Left ventricle myocardium inferior (tissue), 1 donor: ENCODE measurements at regions not wholly inside any gene's neighbourhood (a gene's known extent, or its start where the extent isn't known, plus 50 kb on each side); places are given as distances from the start of the nearest gene placed in this dataset.

Experiments
- DNase-seq: peaks from one replicate; pipeline ENCODE4 v3.0.0-alpha.2; 2020
- H3K27ac ChIP-seq: fragments of 200-600 bp; replicated peaks from 2 replicates; pipeline ENCODE4 v1.8.0; 2021
- H3K27me3 ChIP-seq: fragments of 200-600 bp; 2 replicates; pipeline ENCODE4 v1.8.0; 2021; ENCODE audit warnings: low read depth
- H3K36me3 ChIP-seq: fragments of 200-600 bp; 2 replicates; pipeline ENCODE4 v1.8.0; 2021
- H3K4me1 ChIP-seq: fragments of 200-600 bp; 2 replicates; pipeline ENCODE4 v1.8.0; 2021
- H3K4me3 ChIP-seq: fragments of 200-600 bp; 2 replicates; pipeline ENCODE4 v1.8.0; 2021; ENCODE audit warnings: mild to moderate bottlenecking, moderate library complexity
- H3K9me3 ChIP-seq: fragments of 200-600 bp; replicated peaks from 2 replicates; pipeline ENCODE4 v1.8.0; 2021
- intact Hi-C: fragments of 100-400 bp; cut with micrococcal nuclease; formaldehyde crosslinking; loops from one replicate; pipeline ENCODE4 v1.11.0; 2022
- TF ChIP-seq, protein P1 (sequence below): fragments of 200-600 bp; IDR thresholded peaks from 2 replicates; pipeline ENCODE4 v1.8.0; 2021; ENCODE audit warnings: antibody characterized with exemption, mild to moderate bottlenecking, borderline replicate concordance
- donor health status: DM: no; HTN: yes; CAD: no; lungs with severe emphysema.

DNA sequence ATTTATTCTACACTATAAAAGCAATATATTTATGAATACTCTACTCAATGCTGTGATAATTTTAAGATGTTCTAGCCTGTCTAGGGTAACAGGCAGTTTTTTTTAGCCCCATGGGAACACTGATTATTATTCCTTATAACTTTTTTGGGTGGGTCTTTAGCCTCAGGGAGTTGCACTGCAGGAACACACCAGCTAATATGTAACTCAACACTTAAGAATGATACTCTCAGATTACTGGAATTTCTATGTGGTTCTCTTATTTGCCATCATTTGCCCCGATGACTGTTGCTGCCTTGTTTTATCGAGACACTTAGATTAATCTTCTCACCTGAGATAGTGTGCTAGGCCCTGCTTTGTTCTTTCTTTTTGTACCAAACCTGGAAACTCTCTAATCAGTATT lies 396.9 kb upstream of the SLITRK1 start:
- H3K4me1 ChIP-seq, result no peaks in the 10 kb centered on the region
- no peak overlapping the region for H3K27ac ChIP-seq
- intact Hi-C loops, result no loop called here
- no peak overlapping the region for H3K4me3 ChIP-seq
- no peaks in the 10 kb centered on the region for H3K36me3 ChIP-seq
- DNase-seq, result no peak
- TF ChIP-seq, protein P1, sequence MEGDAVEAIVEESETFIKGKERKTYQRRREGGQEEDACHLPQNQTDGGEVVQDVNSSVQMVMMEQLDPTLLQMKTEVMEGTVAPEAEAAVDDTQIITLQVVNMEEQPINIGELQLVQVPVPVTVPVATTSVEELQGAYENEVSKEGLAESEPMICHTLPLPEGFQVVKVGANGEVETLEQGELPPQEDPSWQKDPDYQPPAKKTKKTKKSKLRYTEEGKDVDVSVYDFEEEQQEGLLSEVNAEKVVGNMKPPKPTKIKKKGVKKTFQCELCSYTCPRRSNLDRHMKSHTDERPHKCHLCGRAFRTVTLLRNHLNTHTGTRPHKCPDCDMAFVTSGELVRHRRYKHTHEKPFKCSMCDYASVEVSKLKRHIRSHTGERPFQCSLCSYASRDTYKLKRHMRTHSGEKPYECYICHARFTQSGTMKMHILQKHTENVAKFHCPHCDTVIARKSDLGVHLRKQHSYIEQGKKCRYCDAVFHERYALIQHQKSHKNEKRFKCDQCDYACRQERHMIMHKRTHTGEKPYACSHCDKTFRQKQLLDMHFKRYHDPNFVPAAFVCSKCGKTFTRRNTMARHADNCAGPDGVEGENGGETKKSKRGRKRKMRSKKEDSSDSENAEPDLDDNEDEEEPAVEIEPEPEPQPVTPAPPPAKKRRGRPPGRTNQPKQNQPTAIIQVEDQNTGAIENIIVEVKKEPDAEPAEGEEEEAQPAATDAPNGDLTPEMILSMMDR, result no peak
- H3K27me3 ChIP-seq, result no peaks in the 10 kb centered on the region
- no peaks in the 10 kb centered on the region for H3K9me3 ChIP-seq

DNA sequence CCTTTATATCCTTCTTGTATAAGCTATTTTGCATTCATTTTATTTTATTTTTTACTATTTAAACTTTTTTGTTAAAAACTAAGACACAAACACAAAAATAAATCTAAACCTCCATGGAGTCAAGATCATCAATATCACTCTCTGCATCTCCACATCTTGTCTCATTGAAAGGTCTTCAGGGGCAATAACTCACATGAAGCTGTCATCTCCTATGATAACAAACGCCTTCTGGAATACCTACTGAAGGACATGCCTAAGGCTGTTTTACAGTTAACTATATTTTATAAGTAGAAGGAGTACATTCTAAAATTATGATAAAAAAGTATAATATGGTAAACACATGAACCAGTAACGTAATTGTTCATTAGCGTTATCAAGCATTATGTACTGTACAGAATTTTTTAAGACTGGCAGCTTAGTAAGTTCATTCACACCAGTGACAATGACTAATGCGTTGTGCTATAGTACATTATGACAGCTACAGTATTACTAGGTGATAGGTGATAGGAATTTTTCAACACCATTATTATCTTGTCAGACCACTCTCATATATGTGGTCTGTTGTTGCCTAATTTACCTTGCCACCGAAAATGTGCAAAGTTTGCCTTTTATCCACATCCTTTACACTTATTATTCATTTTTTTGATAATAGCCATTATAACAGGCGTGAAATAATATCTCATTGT lies 390.7 kb upstream of the SLITRK1 start:
- DNase-seq, result no peak
- H3K4me1 ChIP-seq, result no peaks in the 10 kb centered on the region
- H3K36me3 ChIP-seq, result no peaks in the 10 kb centered on the region
- no peaks in the 10 kb centered on the region for H3K27me3 ChIP-seq
- TF ChIP-seq, protein P1, result no peak
- H3K4me3 ChIP-seq, result no peak overlapping the region
- no peaks in the 10 kb centered on the region for H3K9me3 ChIP-seq
- intact Hi-C loops, result no loop called here
- no peak overlapping the region for H3K27ac ChIP-seq

DNA sequence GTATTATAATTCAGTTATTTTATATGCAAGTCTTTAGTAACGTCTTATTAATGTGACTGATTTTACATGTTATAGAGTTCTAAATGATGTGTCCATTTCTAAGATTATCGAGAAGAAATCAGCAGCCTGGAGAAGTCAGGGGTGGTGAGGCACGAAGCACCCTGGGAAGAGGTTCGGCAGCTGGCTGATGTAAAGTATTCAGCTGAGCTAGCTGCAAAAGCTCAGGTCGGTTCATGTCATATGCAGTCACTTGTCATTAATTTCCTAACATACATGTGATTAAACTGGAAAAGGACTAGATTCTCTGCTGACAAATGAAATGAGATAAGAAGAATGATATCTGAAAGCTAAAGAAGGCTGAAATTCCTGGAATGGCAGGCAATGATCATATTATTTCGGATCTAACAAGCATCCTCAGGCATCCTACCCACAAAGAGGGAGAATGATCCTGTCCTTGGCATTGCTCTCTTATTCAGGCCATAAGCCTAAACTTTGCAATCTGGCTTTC lies 383.0 kb upstream of the SLITRK1 start:
- H3K36me3 ChIP-seq, result no peaks in the 10 kb centered on the region
- no peak overlapping the region for H3K27ac ChIP-seq
- no peaks in the 10 kb centered on the region for H3K4me1 ChIP-seq
- no peaks in the 10 kb centered on the region for H3K27me3 ChIP-seq
- intact Hi-C loops, result no loop called here
- no peak for DNase-seq
- TF ChIP-seq, protein P1, result no peak
- no peaks in the 10 kb centered on the region for H3K9me3 ChIP-seq
- no peak overlapping the region for H3K4me3 ChIP-seq

DNA sequence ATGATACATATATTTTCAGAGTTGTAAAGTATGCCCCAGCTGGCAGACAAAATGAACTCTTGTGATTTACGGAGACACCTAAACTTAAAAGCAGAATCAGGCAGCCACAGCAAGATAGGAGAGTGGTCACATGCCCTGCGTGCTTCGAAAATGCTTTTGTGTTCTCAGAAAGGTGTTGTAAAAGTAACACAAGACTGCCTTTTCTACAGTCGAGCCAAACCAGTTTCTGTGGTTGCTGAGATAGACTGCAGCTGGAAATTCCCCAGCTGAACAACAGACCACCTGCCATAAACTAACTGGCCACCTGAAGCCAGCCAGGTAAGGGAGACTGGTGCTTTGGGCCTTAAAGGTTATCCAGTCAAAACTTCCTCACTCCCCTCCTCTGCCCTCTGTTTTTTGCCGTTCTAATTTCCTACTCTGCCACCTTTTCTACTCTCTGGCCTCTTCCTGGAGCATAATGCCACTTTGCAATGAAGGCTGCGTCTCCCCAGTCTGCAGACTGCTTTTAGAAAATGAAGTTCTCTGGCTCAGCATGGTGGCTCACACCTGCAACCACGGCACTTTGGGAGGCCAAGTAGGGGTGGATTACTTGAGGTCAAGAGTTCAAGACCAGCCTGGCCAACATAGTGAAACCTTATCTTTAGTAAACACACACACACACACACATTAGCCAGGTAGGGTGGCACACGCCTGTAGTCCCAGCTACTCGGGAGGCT lies 381.2 kb upstream of the SLITRK1 start:
- H3K9me3 ChIP-seq, result no peaks in the 10 kb centered on the region
- no peak for DNase-seq
- no peak overlapping the region for H3K27ac ChIP-seq
- no peaks in the 10 kb centered on the region for H3K36me3 ChIP-seq
- no peaks in the 10 kb centered on the region for H3K27me3 ChIP-seq
- no peak overlapping the region for H3K4me3 ChIP-seq
- TF ChIP-seq, protein P1, result no peak
- intact Hi-C loops, result no loop called here
- H3K4me1 ChIP-seq, result no peaks in the 10 kb centered on the region

DNA sequence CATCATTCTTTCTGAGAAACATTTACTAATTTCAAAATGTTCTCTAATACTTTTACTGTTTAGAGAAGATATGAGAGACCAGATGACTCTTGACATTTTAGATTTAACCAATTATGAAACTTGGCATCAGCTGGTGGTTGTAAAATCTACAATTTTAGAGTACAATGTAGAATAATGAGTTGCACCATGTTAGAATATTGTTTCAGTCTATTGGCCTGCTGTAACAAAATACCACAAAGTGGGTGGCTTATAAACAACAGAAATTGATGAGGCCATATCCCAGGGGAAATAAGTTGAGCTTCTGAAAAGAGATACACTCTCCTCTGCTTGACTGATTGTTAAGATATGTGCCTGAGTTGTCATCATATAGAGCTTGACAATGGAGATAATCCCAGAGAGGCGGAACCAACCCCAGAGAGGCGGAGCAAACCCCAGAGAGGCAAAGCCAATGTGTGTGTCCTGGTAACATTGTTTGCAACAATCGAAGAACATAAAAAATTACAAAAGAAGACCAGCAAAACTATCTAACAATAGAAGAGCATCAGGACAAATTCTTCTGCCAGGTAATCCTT lies 373.0 kb upstream of the SLITRK1 start:
- peaks cover 13% of the 10 kb centered on the region for H3K9me3 ChIP-seq
- no peaks in the 10 kb centered on the region for H3K36me3 ChIP-seq
- DNase-seq, result no peak
- H3K4me3 ChIP-seq, result no peak overlapping the region
- H3K27ac ChIP-seq, result no peak overlapping the region
- no peaks in the 10 kb centered on the region for H3K4me1 ChIP-seq
- intact Hi-C loops, result no loop called here
- H3K27me3 ChIP-seq, result no peaks in the 10 kb centered on the region
- TF ChIP-seq, protein P1, result no peak
